T-helper 2 cell (primary cell): ENCODE measurements at regions not wholly inside any gene's neighbourhood (a gene's known extent, or its start where the extent isn't known, plus 50 kb on each side); places are given as distances from the start of the nearest gene placed in this dataset.

ENCODE experiments used
- DNase-seq, 5 experiments: peaks; one replicate each; pipeline versions ENCODE4 v3.0.0 to v3.0.0-alpha.2; 2012 to 2022

- no peak for DNase-seq
Observed at GRCh38 chr10:90504172-90504571, 353.7 kb downstream of the HTR7 start.

GRCh38 chr10:90526721-90527120, 331.1 kb downstream of the HTR7 start:
- DNase-seq: no peak

- DNase-seq: no peak
Observed at GRCh38 chr10:90530521-90530920, 327.3 kb downstream of the HTR7 start.

GRCh38 chr10:90557385-90557784, 300.5 kb downstream of the HTR7 start:
- no peak for DNase-seq

- DNase-seq: peak in 1 of 5 experiments; percentile 8
Observed at GRCh38 chr10:90560331-90560730, 297.5 kb downstream of the HTR7 start.

- DNase-seq: no peak
Observed at GRCh38 chr10:90561666-90562065, 296.2 kb downstream of the HTR7 start.

- DNase-seq: no peak
Observed at GRCh38 chr10:90571481-90572258, 286.2 kb downstream of the HTR7 start.

GRCh38 chr10:90575125-90575524, 282.7 kb downstream of the HTR7 start:
- no peak for DNase-seq

GRCh38 chr10:90577569-90577968, 280.3 kb downstream of the HTR7 start:
- no peak for DNase-seq

- no peak for DNase-seq
Observed at GRCh38 chr10:90579602-90580242, 278.1 kb downstream of the HTR7 start.

- no peak for DNase-seq
Observed at GRCh38 chr10:90583416-90583815, 274.4 kb downstream of the HTR7 start.

GRCh38 chr10:90587081-90587491, 270.8 kb downstream of the HTR7 start:
- no peak for DNase-seq

- no peak for DNase-seq
Observed at GRCh38 chr10:90587561-90587960, 270.3 kb downstream of the HTR7 start.

- no peak for DNase-seq
Observed at GRCh38 chr10:90588222-90588621, 269.6 kb downstream of the HTR7 start.

GRCh38 chr10:90589825-90590224, 268.0 kb downstream of the HTR7 start:
- DNase-seq: no peak

GRCh38 chr10:90591629-90592028, 266.2 kb downstream of the HTR7 start:
- no peak for DNase-seq

GRCh38 chr10:90592638-90593302, 265.1 kb downstream of the HTR7 start:
- peak in 1 of 5 experiments; percentile 42 for DNase-seq

GRCh38 chr10:90598513-90598912, 259.3 kb downstream of the HTR7 start:
- DNase-seq: no peak

- no peak for DNase-seq
Observed at GRCh38 chr10:90602862-90603610, 254.8 kb downstream of the HTR7 start.

GRCh38 chr10:90604636-90605035, 253.2 kb downstream of the HTR7 start:
- DNase-seq: no peak

- DNase-seq: no peak
Observed at GRCh38 chr10:90605506-90605905, 252.3 kb downstream of the HTR7 start.

- no peak for DNase-seq
Observed at GRCh38 chr10:90612276-90612675, 245.6 kb downstream of the HTR7 start.

GRCh38 chr10:90614631-90615030, 243.2 kb downstream of the HTR7 start:
- DNase-seq: no peak
